HEK293 (cell line): ENCODE measurements at regions not wholly inside any gene's neighbourhood (a gene's known extent, or its start where the extent isn't known, plus 50 kb on each side); places are given as distances from the start of the nearest gene placed in this dataset.

Experiments
- ZFP41 ChIP-seq: fragments of 450-650 bp; formaldehyde crosslinking; IDR thresholded peaks from 2 replicates; pipeline ENCODE4 v1.5.1; 2016; ENCODE audit warnings: missing biosample characterization, missing genetic modification characterization, borderline replicate concordance
- ZNF48 ChIP-seq: fragments of 450-650 bp; formaldehyde crosslinking; IDR thresholded peaks from 2 replicates; pipeline ENCODE4 v1.5.1; 2016; ENCODE audit warnings: missing biosample characterization, missing genetic modification characterization

DNA sequence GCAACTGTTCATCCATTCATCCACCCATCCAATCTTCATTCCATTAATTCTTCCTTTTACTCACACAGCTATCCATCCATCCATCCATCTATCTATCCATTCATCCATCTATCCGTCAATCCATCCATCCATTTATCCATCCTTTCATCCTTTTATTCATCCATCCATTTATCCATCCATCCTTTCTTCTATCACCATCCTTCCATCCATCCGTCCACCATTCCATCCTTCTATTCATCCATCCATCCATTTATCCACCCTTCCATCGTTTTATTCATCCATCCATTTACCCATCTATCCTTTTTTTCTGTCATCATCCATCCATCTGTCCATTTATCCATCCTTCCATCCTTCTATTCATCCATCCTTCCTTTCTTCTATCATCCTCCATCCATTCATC, 73.0 kb upstream of the FOXF1 start:
- TF ChIP-seq ZFP41 (tag by site-specific recombination), result no peak
- TF ChIP-seq ZNF48 (tag by site-specific recombination), result no peak
